GM18520 (cell line): ENCODE measurements at regions not wholly inside any gene's neighbourhood (a gene's known extent, or its start where the extent isn't known, plus 50 kb on each side); places are given as distances from the start of the nearest gene placed in this dataset.
"Not testable (repeated sequence)": the region's sequence is repeated elsewhere in the genome, so short reads cannot be mapped to it uniquely, and the experiment has no call there.

Experiments
- ATAC-seq: cut with Tn5 transposase; IDR thresholded peaks from one replicate; pipeline ENCODE4 v1.9.1; 2021; ENCODE audit not compliant: unreplicated experiment

- peak; percentile 97 for ATAC-seq
Measured at GRCh38 chr13:91056746-91057145, 290.7 kb upstream of the MIR17HG start.

- ATAC-seq, result not testable (repeated sequence)
Measured at GRCh38 chr13:91057507-91057906, 290.0 kb upstream of the MIR17HG start.

DNA sequence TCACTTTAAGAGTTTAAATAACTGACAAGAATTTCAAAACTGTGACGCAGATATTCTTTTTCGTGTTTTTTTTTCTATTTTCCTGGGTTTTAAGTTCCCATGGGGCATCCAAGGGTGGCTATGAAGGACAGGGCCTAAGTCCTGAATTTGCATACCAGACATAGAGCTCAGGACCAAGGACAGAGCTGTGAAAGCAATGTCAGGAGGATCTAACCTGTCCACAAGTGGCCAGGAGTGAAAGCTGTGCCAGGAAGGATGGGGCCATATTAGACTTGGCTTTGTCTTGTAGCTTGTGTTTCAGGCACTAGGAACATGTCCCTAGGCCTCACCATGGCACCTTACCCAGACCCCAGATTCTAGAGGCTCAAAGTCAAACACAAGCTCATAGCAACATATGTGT is 289.4 kb upstream of the MIR17HG start:
- ATAC-seq, result no peak

- no peak for ATAC-seq
Measured at GRCh38 chr13:91058919-91059318, 288.6 kb upstream of the MIR17HG start.

- ATAC-seq, result no peak
Measured at GRCh38 chr13:91066745-91067144, 280.7 kb upstream of the MIR17HG start.

GRCh38 chr13:91072486-91072885 is 275.0 kb upstream of the MIR17HG start:
- ATAC-seq, result no peak

GRCh38 chr13:91074091-91074490 is 273.4 kb upstream of the MIR17HG start:
- no peak for ATAC-seq

DNA sequence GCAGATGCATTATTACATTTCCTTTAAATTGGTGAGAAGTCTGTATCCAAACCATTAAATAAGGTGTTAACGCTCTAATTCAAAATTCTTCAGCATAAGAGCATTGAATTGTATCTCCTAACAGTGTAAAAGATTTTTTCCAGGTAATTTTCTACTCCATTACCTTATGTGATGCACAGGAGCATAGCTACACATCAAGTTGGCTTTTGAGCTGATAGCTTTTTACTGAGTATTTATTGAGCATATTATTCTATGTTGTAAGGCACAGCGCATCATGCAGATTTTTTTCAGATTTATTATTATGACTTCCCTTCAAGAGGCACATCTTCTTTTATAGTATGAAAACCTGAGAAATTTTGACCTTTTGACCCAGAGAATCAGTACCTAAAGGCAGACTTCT is 270.7 kb upstream of the MIR17HG start:
- no peak for ATAC-seq

GRCh38 chr13:91078093-91078679 is 269.3 kb upstream of the MIR17HG start:
- no peak for ATAC-seq

GRCh38 chr13:91079176-91079575 is 268.3 kb upstream of the MIR17HG start:
- no peak for ATAC-seq

DNA sequence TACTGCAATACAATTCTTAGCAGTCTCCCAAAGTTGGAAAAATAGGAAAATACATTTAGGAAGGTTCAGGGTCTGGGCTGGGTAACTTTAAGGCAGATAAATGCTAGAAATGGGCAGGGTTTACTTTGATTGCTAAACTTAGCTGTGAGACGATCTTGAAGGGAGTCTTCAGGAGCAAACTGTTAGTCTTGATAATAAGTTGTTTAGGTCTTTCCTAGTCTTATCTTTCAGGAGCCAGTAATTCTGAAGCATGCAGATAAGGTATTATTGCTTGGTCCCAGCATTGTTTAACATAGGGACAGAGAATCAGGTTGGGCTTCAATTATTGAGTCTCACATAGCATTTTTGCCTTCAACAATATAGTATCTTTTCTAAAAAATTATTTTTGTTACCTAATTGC is 262.4 kb upstream of the MIR17HG start:
- no peak for ATAC-seq

- ATAC-seq, result no peak
Measured at GRCh38 chr13:91086936-91087716, 260.4 kb upstream of the MIR17HG start.

DNA sequence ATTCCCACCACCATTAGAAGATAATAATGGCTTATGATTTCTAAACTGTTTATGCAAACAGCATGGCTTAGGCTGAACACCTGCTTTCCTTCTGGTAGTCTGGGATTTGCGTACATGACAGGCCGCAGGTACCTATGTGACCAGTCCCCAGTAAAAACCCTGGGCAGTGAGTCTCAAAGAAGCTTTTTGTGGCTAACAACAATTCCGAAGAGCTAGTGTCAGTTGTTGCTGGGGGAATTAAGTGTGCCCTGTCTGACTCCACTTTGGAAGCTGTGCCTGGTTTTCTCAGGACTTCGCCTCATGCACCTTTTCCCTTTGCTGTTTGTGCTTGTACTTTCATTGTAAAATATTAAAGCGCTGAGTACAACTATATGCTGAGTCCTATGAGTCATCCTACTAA is 250.2 kb upstream of the MIR17HG start:
- no peak for ATAC-seq

DNA sequence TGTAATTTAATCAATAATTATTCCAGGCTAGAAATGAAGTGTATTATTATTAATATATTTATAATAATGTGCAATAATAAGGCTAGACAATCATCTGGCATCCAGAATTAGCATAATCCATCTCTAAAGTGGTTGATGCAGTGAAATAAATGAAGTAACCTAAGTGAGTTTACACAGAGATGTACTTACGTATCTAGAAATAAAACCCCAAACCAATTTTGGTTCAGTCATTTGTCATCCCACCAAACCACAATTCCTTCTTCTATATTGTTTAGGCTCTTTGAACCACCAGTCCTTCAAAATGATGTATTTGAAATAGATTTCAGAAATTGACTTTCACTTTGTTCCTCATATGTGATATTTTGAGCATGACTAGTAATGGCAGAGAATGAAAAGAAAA is 247.6 kb upstream of the MIR17HG start:
- ATAC-seq, result no peak

GRCh38 chr13:91100944-91101343 is 246.5 kb upstream of the MIR17HG start:
- no peak for ATAC-seq

DNA sequence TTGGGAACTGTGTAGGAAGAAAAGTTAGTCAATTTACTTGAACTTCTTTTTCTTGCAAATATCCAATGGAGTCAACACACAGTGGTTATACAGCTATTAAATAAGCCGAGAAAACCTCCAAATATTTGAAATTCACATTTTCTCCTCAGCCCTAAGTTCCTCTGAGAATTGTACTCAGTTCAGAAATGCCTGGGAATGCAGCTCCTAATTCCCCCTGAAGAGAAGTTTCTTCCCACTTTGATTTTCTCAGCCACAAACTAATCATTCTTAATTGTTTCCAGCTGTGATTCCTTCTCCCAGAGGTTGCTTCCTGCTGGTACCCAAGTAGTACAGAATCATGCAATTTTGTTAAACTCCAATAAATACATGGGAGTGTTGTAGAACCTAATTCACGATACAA is 246.1 kb upstream of the MIR17HG start:
- no peak for ATAC-seq

GRCh38 chr13:91105270-91105669 is 242.2 kb upstream of the MIR17HG start:
- ATAC-seq, result no peak

- no peak for ATAC-seq
Measured at GRCh38 chr13:91106565-91106964, 240.9 kb upstream of the MIR17HG start.

DNA sequence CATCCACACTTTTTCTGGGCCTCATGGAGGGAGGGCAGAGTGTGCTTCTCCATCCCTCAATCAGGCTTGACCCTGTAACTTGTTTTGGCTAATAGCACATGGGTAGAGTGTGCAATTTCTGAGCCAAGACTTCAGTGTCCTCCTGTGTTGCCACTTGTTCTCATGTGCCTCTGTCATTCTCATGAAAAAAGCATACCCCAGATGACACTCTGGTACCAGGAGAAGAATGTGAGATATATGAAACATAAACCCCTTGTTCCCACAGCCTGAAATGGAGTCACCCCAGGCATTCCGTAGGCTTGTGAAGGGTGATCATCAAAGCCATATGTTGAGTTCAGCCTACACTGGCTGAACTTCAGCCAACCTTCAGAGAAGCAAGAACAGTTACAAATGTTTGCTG is 239.2 kb upstream of the MIR17HG start:
- ATAC-seq, result no peak

GRCh38 chr13:91111476-91112200 is 235.8 kb upstream of the MIR17HG start:
- ATAC-seq, result no peak

- ATAC-seq, result no peak
Measured at GRCh38 chr13:91112201-91112923, 235.1 kb upstream of the MIR17HG start.

DNA sequence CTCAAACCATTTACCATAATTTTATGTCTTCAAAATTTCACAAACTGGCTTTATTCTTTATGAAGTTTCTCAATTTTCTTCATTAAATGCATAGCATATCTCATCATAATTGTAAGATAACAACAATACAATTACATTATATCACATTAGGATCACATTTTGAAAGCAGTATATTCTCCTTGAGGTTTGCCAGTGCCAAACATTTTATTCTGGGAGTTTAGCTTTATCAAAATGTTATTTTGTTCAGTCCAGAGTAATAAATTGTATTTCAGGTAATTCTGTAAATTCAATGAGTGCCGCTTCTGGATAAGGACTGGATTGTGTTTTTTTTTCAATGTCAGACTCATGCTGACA is 234.6 kb upstream of the MIR17HG start:
- no peak for ATAC-seq
